ENCODE measurements at regions not wholly inside any gene's neighbourhood (a gene's known extent, or its start where the extent isn't known, plus 50 kb on each side); places are given as distances from the start of the nearest gene placed in this dataset.

DNA sequence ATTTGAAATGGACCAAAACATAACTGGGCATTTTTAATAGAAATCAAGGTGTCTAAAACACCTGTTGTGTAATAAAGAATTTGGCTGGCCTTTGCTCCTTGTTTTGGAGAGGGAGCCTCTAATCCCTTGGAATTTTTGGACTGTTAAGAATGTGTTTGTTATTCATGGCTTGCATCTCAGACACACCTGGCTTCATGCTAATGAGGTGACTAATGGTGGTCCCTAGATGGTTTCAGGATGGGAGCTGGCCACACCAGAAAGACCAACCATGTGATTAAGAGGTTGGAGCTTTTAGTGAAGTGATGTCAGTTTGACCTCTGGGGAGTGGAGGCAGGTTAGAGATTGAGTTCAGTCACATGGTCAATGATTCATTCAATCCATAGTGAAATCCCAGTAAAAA is 328.4 kb downstream of the DHX35 start:
- TF ChIP-seq ETV6 (CRISPR knock-in tag; IDR thresholded peaks at IDR 0.05), result no peak
- no peak for TF ChIP-seq ESRRA (CRISPR knock-in tag; IDR thresholded peaks at IDR 0.05; ENCODE audit: borderline replicate concordance)
- no peak for TF ChIP-seq NFYB (CRISPR knock-in tag; conservative IDR thresholded peaks at IDR 0.05; ENCODE audit: low read depth)
- TF ChIP-seq TCF7 (CRISPR knock-in tag; IDR thresholded peaks at IDR 0.05; ENCODE audit: low read depth), result no peak
- TF ChIP-seq, protein P1, sequence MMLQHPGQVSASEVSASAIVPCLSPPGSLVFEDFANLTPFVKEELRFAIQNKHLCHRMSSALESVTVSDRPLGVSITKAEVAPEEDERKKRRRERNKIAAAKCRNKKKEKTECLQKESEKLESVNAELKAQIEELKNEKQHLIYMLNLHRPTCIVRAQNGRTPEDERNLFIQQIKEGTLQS (CRISPR knock-in tag; conservative IDR thresholded peaks at IDR 0.05), result no peak
- no peak for TF ChIP-seq ELF4 (CRISPR knock-in tag; IDR thresholded peaks at IDR 0.05; ENCODE audit: low read depth)
- TF ChIP-seq, protein P2, sequence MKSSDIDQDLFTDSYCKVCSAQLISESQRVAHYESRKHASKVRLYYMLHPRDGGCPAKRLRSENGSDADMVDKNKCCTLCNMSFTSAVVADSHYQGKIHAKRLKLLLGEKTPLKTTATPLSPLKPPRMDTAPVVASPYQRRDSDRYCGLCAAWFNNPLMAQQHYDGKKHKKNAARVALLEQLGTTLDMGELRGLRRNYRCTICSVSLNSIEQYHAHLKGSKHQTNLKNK (CRISPR knock-in tag; IDR thresholded peaks at IDR 0.05), result no peak
- no peak for TF ChIP-seq RORB (CRISPR knock-in tag; IDR thresholded peaks at IDR 0.05)
- TF ChIP-seq ZNF138 (CRISPR knock-in tag; conservative IDR thresholded peaks at IDR 0.05), result no peak
- no peak for TF ChIP-seq PRRX2 (CRISPR knock-in tag; IDR thresholded peaks at IDR 0.05)
- TF ChIP-seq ATF2 (CRISPR knock-in tag; IDR thresholded peaks at IDR 0.05; ENCODE audit: borderline replicate concordance, low read depth), result no peak
- TF ChIP-seq TEAD4 (CRISPR knock-in tag; IDR thresholded peaks at IDR 0.05), result no peak; the same call in 1 of the 2 replicates
- no peak for TF ChIP-seq FOXK1 (CRISPR knock-in tag; IDR thresholded peaks at IDR 0.05)
- TF ChIP-seq SOX15 (CRISPR knock-in tag; IDR thresholded peaks at IDR 0.05), result no peak
- no peak for TF ChIP-seq TP53 (CRISPR knock-in tag; IDR thresholded peaks at IDR 0.05)
- TF ChIP-seq ATF1 (CRISPR knock-in tag; IDR thresholded peaks at IDR 0.05), result no peak
- peak; percentile 19; the same call in 1 of the 2 replicates for ATAC-seq
- peaks cover 36% of the 10 kb centered on the region for H3K9me3 Mint-ChIP-seq

DNA sequence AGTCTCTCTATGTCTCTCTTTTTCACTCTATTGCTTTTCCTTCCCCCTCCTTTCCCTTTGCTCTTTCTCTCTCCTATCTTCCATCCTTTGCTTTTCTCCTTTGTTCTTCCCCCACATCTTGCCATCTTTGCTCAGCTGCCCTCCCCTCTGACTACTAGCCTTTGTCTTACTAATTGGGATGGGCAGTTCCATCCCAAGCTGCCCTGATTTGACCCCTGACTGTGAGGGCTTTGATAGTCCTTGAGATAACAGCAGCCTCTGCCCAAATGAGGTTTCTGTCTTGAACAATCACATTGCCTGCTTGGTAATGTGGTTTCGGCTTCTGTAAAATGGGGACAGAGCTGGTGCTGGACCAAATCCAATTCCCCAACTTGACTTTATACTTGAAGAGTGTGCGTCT is 327.7 kb downstream of the DHX35 start:
- ATAC-seq, result peak; percentile 17
- TF ChIP-seq ATF2 (CRISPR knock-in tag; IDR thresholded peaks at IDR 0.05; ENCODE audit: borderline replicate concordance, low read depth) (no peak), IRF1 (CRISPR knock-in tag; IDR thresholded peaks at IDR 0.05) (no peak), ZBTB43 (CRISPR knock-in tag; IDR thresholded peaks at IDR 0.05) (no peak)
- TF ChIP-seq, protein P3, sequence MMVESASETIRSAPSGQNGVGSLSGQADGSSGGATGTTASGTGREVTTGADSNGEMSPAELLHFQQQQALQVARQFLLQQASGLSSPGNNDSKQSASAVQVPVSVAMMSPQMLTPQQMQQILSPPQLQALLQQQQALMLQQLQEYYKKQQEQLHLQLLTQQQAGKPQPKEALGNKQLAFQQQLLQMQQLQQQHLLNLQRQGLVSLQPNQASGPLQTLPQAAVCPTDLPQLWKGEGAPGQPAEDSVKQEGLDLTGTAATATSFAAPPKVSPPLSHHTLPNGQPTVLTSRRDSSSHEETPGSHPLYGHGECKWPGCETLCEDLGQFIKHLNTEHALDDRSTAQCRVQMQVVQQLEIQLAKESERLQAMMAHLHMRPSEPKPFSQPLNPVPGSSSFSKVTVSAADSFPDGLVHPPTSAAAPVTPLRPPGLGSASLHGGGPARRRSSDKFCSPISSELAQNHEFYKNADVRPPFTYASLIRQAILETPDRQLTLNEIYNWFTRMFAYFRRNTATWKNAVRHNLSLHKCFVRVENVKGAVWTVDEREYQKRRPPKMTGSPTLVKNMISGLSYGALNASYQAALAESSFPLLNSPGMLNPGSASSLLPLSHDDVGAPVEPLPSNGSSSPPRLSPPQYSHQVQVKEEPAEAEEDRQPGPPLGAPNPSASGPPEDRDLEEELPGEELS (CRISPR knock-in tag; IDR thresholded peaks at IDR 0.05), result no peak
- H3K4me3 Mint-ChIP-seq, result peak overlapping the region; percentile 23; the same call in 1 of the 2 replicates
- CTCF ChIA-PET, result interaction anchor here (0.6 to 4.2 kb wide), 14 partner anchors 11 to 584 kb away, joined by 3 to 34 read pairs (median 5); no protein-coding TSS in a partner anchor
- H3K36me3 Mint-ChIP-seq, result peaks cover 31% of the 10 kb centered on the region
- peaks cover 17% of the 10 kb centered on the region for H3K27me3 Mint-ChIP-seq (ENCODE audit: low read depth)
- H3K4me1 Mint-ChIP-seq, result peaks cover 63% of the 10 kb centered on the region
- POLR2A ChIA-PET, result no interaction called here
- peaks cover 36% of the 10 kb centered on the region for H3K9me3 Mint-ChIP-seq
- DNase-seq (ENCODE audit: low spot score), result peak; percentile 25
- peak overlapping the region; percentile 80 for H3K27ac Mint-ChIP-seq

More for the DNA sequence above, 328.4 kb downstream of the DHX35 start:
- no peak for DNase-seq (ENCODE audit: low spot score)
- H3K27me3 Mint-ChIP-seq (ENCODE audit: low read depth), result peaks cover 16% of the 10 kb centered on the region
- CTCF ChIA-PET, result interaction anchor here (1.3 to 4.2 kb wide), 5 partner anchors 8 to 139 kb away, joined by 3 to 34 read pairs (median 17); no protein-coding TSS in a partner anchor
- POLR2A ChIA-PET, result no interaction called here
- H3K27ac Mint-ChIP-seq, result peak overlapping the region; percentile 72
- H3K4me1 Mint-ChIP-seq, result peaks cover 62% of the 10 kb centered on the region
- H3K4me3 Mint-ChIP-seq, result no peak overlapping the region
- peaks cover 30% of the 10 kb centered on the region for H3K36me3 Mint-ChIP-seq

All from WTC11 (cell line).